Transverse colon (tissue), 4 donors: ENCODE measurements at regions not wholly inside any gene's neighbourhood (a gene's known extent, or its start where the extent isn't known, plus 50 kb on each side); places are given as distances from the start of the nearest gene placed in this dataset.

Experiments used
- EP300 ChIP-seq: sonication (generic); formaldehyde crosslinking; IDR thresholded peaks from one replicate; pipeline ENCODE4 v1.6.1; 2017; ENCODE audit warnings: antibody characterized with exemption, low read depth
- POLR2A ChIP-seq: fragments of 450-650 bp; IDR thresholded peaks from one replicate; pipeline ENCODE4 v1.6.1; 2016; ENCODE audit warnings: antibody characterized with exemption, mild to moderate bottlenecking, moderate library complexity
- POLR2AphosphoS5 ChIP-seq, 3 donors: sonication (generic); formaldehyde crosslinking; IDR thresholded peaks; one replicate each; pipeline ENCODE4 v1.6.1; 2016; ENCODE audit warnings: antibody characterized with exemption in 3 of 3
- TF ChIP-seq, protein P1 (sequence below), 5 experiments: fragments of 200-600 bp in 3 of 5; fragments of 450-650 bp in 2 of 5; sonication (generic) in 3 of 5; IDR thresholded peaks; 1 replicate in 2 of 5; 2 replicates in 3 of 5; pipeline ENCODE4 v1.5.1; 2016 to 2017; ENCODE audit warnings: antibody characterized with exemption in 5 of 5, inconsistent platforms in 3 of 5, mild to moderate bottlenecking in 2 of 5, moderate library complexity in 1 of 5

GRCh38 chr14:38860530-38860929 is 242.5 kb downstream of the SEC23A start:
- TF ChIP-seq, protein P1, sequence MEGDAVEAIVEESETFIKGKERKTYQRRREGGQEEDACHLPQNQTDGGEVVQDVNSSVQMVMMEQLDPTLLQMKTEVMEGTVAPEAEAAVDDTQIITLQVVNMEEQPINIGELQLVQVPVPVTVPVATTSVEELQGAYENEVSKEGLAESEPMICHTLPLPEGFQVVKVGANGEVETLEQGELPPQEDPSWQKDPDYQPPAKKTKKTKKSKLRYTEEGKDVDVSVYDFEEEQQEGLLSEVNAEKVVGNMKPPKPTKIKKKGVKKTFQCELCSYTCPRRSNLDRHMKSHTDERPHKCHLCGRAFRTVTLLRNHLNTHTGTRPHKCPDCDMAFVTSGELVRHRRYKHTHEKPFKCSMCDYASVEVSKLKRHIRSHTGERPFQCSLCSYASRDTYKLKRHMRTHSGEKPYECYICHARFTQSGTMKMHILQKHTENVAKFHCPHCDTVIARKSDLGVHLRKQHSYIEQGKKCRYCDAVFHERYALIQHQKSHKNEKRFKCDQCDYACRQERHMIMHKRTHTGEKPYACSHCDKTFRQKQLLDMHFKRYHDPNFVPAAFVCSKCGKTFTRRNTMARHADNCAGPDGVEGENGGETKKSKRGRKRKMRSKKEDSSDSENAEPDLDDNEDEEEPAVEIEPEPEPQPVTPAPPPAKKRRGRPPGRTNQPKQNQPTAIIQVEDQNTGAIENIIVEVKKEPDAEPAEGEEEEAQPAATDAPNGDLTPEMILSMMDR (IDR thresholded peaks at IDR 0.05) = no peak
- no peak for TF ChIP-seq POLR2A
- no peak for TF ChIP-seq EP300
- no peak for TF ChIP-seq POLR2AphosphoS5 (IDR thresholded peaks at IDR 0.05)
